HG02610 (cell line): ENCODE measurements at regions not wholly inside any gene's neighbourhood (a gene's known extent, or its start where the extent isn't known, plus 50 kb on each side); places are given as distances from the start of the nearest gene placed in this dataset.
"Not testable (repeated sequence)": the region's sequence is repeated elsewhere in the genome, so short reads cannot be mapped to it uniquely, and the experiment has no call there.

Experiments used
- ATAC-seq: cut with Tn5 transposase; IDR thresholded peaks from one replicate; pipeline ENCODE4 v1.9.1; 2021; ENCODE audit warnings: mild to moderate bottlenecking, moderate library complexity; ENCODE audit not compliant: unreplicated experiment

GRCh38 chr5:174997688-174998087 lies 273.3 kb downstream of the MSX2 start:
- ATAC-seq, result no peak

DNA sequence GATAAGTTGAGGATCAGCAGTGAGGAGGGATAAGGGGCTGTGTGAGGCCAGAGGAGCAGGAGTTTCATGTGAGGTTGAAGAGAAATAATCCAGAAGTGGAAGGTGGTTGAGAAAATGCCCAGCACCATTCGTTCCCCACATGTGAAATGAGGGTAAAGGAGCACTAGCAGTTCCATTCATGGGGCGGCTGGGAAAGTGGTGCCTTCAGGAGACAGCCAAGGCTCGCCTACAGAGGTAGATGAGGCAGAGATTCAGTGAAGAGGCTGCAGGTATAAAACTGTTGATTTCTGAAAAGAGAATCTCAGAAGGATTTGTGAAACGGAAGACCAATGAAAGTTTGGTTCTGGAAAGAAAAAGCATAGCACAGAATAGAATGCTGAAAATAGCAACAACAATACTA lies 272.6 kb downstream of the MSX2 start:
- ATAC-seq, result no peak

- ATAC-seq, result no peak
Measured at GRCh38 chr5:174995827-174996226, 271.4 kb downstream of the MSX2 start.

- ATAC-seq, result no peak
Measured at GRCh38 chr5:174991847-174992246, 267.5 kb downstream of the MSX2 start.

DNA sequence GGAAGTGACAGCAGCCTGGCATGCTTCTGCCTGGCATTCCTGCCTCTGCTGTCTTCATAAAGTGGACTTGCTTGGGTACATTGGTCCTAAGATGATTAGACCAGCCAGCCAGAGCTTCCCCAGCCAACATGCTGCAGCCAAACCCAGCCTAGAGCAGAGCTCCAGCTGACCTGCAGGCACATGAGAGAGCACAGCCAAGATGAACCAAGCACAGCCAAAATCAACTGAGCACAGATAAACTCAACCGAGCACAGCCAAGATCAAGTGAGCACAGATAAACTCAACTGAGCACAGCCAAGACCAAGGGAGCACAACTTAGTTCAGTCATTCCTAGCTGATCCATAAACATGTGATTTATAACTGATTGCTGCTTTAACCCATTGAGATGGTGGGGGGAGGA lies 266.5 kb downstream of the MSX2 start:
- ATAC-seq, result no peak

- ATAC-seq, result no peak
Measured at GRCh38 chr5:174987443-174988012, 263.1 kb downstream of the MSX2 start.

- ATAC-seq, result no peak
Measured at GRCh38 chr5:174984863-174985262, 260.5 kb downstream of the MSX2 start.

- ATAC-seq, result no peak
Measured at GRCh38 chr5:174982485-174982884, 258.1 kb downstream of the MSX2 start.

GRCh38 chr5:174981416-174981815 lies 257.0 kb downstream of the MSX2 start:
- ATAC-seq, result no peak

DNA sequence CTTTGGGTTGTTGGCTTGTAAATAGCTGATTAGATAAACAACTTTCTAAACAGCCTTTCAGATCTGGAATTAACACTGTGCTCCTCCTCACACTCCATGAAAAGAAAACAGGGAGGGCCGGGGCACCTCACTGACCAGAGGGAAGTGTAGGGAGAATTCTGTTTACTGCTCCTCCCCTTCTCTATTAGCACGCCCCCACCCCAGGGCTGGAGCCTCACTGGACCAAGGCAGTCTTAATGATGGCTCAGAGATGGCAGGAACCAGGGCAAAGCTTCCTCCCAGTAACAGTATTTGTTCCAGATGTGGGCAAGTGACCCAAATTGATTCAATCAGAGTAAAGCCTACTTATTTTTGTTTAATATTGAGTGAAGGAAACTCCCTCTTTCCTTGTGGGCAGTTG lies 256.6 kb downstream of the MSX2 start:
- no peak for ATAC-seq

GRCh38 chr5:174972291-174972690 lies 247.9 kb downstream of the MSX2 start:
- no peak for ATAC-seq

GRCh38 chr5:174971210-174971609 lies 246.8 kb downstream of the MSX2 start:
- no peak for ATAC-seq

- no peak for ATAC-seq
Measured at GRCh38 chr5:174970502-174970901, 246.1 kb downstream of the MSX2 start.

DNA sequence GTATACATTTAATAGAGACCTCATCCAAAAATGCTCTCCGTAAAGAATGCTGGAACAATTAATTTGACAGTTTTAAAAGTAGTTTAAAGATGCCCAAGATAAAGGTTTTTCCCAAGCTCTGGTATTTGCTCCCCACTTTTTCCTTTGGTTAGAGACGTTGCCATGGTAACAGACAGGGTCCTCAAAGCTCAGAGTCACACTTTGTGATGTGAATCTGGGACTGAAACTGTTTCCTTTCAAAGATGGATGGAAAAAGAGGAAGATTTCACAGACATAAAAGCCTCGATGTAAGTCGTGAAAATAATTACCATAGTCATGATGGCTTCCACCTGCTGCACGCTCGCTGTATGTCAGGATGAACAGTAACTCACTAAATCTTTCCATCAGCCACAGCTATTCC lies 229.5 kb downstream of the MSX2 start:
- no peak for ATAC-seq

- peak; percentile 51 for ATAC-seq
Measured at GRCh38 chr5:174951151-174951780, 226.9 kb downstream of the MSX2 start.

DNA sequence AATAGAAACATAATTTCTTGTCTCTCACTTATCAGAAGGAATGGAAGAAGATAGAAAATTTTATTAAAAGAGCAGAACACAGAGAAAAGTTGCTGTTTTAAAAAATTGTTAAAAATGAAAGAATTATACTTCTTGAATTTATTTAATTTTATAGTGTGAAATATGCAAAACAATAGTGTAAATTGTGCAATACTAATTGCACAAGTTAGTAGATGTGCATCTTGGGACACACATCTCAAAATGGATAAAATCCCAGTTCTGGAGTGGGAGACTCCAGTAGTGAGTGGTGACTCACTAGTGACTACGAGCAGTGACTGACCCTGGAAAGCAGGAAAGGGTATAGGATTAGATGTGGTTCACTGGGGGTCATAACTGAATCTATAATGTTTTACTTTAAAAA lies 223.2 kb downstream of the MSX2 start:
- ATAC-seq, result no peak

GRCh38 chr5:174945853-174946252 lies 221.5 kb downstream of the MSX2 start:
- no peak for ATAC-seq

- no peak for ATAC-seq
Measured at GRCh38 chr5:174943785-174944184, 219.4 kb downstream of the MSX2 start.

DNA sequence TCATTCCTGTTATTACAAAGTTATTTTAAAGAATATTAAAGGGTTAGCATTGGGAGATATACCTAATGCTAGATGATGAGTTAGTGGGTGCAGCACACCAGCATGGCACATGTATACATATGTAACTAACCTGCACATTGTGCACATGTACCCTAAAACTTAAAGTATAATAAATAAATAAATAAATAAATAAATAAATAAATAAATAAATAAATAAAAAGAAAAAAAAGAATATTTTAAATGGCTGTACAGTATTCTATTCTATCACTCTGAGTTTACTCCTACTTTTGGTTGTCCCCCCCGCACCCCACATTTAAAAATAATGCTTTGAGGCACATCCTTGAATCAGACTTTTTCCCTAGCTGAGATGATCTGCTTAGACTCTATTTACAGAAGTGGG lies 218.6 kb downstream of the MSX2 start:
- not testable (repeated sequence) for ATAC-seq

DNA sequence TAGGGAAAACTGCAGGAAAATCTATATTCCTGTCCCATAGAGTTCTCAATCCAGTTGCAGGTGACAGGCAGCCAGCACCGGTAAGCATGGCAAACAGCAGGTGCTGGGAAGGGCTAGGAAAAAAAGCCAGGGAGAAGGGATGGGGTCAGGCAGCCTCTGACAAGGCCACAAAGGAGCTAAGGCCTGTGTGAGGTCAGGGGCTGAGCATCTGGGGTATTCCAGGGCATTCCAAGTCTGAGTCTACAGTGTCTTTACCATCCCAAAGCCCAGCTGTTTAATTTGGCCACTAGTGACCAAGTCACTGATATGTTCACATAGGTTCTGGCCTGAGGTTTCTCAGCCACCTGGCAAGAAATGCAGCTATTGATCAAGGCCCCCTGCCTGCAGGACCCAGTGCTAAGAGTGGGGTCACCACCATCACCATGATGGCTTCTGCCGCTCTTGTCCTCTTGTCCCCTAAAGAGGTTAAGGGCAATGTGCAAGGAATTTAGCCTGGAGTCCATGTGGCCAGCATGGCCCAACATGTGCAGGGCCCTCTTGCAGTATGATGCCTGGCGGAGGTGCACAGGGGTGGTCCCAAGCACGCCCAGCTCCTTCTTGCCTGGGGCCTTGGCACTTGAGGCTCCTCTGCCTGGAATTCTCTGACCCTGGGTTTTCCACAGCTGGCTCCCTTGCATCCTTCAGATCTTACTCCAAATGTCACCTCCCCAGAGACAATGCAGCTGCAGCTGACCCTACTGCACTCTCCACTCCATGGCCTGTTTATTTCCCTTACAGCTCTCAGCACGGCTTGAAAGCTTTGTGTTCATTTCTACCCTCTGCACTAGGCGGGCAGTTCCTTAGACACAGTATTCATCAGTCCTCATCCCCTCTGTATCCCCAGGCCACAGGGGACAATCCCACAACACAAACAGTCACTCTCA lies 213.1 kb downstream of the MSX2 start:
- ATAC-seq, result no peak

DNA sequence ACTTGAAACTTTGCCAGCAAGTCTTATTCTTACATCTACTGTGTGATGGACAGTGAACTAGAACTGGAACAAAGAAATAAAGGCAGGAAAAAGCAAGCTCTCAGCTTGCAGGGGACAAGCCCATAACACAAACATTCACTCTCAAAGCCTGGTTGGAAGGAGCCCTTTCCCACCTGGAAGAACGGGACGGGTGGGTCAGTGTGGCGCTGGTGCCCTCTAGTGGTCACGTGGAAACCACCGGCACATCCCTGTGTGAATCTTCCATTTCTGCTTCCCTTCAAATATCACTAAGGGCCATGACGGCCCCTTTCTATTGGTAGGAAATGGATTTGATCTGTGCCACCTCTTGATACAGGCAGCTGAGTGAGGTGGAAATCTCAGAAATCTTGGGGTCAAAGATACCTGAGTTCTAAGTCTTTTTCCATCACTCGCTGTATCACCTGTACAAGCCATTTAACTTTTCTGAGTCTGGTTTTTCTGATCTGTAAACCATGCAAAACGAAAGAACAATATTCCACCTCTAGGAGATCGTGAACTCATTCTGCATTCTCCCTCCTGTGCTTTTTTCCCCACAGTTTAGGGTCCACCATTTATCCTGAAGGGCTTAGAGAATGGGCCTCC lies 211.6 kb downstream of the MSX2 start:
- ATAC-seq, result no peak

GRCh38 chr5:174931033-174931432 lies 206.7 kb downstream of the MSX2 start:
- ATAC-seq, result not testable (repeated sequence)
